ENCODE measurements at regions not wholly inside any gene's neighbourhood (a gene's known extent, or its start where the extent isn't known, plus 50 kb on each side); places are given as distances from the start of the nearest gene placed in this dataset.

- H3K27me3 ChIP-seq (ENCODE audit: insufficient read depth, low read length): no peaks in the 10 kb centered on the region
- no peak overlapping the region for H2AFZ ChIP-seq (ENCODE audit: low read length)
- no peaks in the 10 kb centered on the region for H3K36me3 ChIP-seq (ENCODE audit: insufficient read depth, low read length)
- no peak overlapping the region for H3K27ac ChIP-seq (ENCODE audit: low read depth, low read length, poor library complexity, severe bottlenecking)
- H3F3A ChIP-seq (ENCODE audit: insufficient read depth, low read length): no peaks in the 10 kb centered on the region
- TF ChIP-seq EZH2 (IDR thresholded peaks at IDR 0.05; ENCODE audit: borderline replicate concordance, low read length): no peak
- no peak for TF ChIP-seq CTCF (IDR thresholded peaks at IDR 0.05; ENCODE audit: low read length)
- H3K4me2 ChIP-seq (ENCODE audit: low read length): no peak overlapping the region
- no peaks in the 10 kb centered on the region for H3K4me1 ChIP-seq (ENCODE audit: insufficient read depth, low read length, severe bottlenecking)
- no peak overlapping the region for H3K4me3 ChIP-seq (ENCODE audit: low read depth, low read length, poor library complexity, severe bottlenecking)
- H3K9me3 ChIP-seq (ENCODE audit: low read length): no peaks in the 10 kb centered on the region
- H4K20me1 ChIP-seq (ENCODE audit: insufficient read depth, low read length): no peaks in the 10 kb centered on the region
- H3K9ac ChIP-seq (ENCODE audit: low read length): no peak overlapping the region
- no peaks in the 10 kb centered on the region for H3K9me2 ChIP-seq (ENCODE audit: low read depth, low read length)
- H3K79me2 ChIP-seq (ENCODE audit: insufficient read depth, low read length): no peaks in the 10 kb centered on the region
Measured at GRCh38 chr1:187236676-187237075, 407.9 kb downstream of the PLA2G4A start.

DNA sequence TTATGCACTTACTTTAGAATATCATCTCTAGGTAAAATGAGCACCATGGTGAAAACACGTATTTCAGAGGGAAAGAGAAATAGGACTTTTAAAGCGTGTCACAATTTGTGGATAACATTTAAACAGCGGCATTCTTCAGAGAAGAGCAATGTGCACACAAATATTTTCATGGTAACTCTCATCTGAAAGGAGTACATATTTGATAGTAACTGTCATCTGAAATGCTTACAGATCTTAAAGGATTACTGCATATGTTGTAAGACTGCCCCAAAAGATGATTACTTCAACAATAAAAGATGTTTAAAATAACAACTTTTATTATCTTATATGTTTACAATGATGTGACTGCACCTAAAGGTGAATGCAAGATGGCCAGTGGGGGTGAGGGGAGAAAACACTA lies 408.8 kb downstream of the PLA2G4A start:
- TF ChIP-seq EZH2 (IDR thresholded peaks at IDR 0.05; ENCODE audit: borderline replicate concordance, low read length): no peak
- no peak for TF ChIP-seq CTCF (IDR thresholded peaks at IDR 0.05; ENCODE audit: low read length)
- Histone ChIP-seq H2AFZ (ENCODE audit: low read length) (no peak overlapping the region), H3K4me3 (ENCODE audit: low read depth, low read length, poor library complexity, severe bottlenecking) (no peak overlapping the region)

DNA sequence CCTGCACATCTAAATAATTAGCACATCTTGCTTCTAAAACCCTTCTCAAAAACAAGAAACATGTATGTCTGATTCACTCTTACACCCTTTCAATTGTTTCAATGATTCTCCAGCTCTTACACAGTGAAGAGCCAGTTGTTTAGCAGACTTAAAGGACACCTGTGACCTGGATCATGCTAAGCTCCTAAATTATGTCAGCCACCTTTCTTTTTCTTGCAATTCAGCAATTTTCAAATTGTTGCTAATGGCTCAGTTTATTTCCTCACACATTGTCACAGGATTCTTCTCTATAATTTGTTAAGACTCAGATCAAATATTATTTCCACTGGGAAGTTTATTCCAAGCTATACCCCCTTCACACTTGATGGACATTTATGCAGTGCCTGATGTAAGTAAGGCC lies 413.2 kb downstream of the PLA2G4A start:
- no peaks in the 10 kb centered on the region for H4K20me1 ChIP-seq (ENCODE audit: insufficient read depth, low read length)
- no peak overlapping the region for H3K4me3 ChIP-seq (ENCODE audit: low read depth, low read length, poor library complexity, severe bottlenecking)
- no peak overlapping the region for H3K27ac ChIP-seq (ENCODE audit: low read depth, low read length, poor library complexity, severe bottlenecking)
- H3K4me1 ChIP-seq (ENCODE audit: insufficient read depth, low read length, severe bottlenecking): no peaks in the 10 kb centered on the region
- H3K9me3 ChIP-seq (ENCODE audit: low read length): no peaks in the 10 kb centered on the region
- no peaks in the 10 kb centered on the region for H3F3A ChIP-seq (ENCODE audit: insufficient read depth, low read length)
- no peaks in the 10 kb centered on the region for H3K9me2 ChIP-seq (ENCODE audit: low read depth, low read length)
- no peak overlapping the region for H2AFZ ChIP-seq (ENCODE audit: low read length)
- H3K4me2 ChIP-seq (ENCODE audit: low read length): no peak overlapping the region
- no peak overlapping the region for H3K9ac ChIP-seq (ENCODE audit: low read length)
- TF ChIP-seq CTCF (IDR thresholded peaks at IDR 0.05; ENCODE audit: low read length) (no peak), EZH2 (IDR thresholded peaks at IDR 0.05; ENCODE audit: borderline replicate concordance, low read length) (no peak)
- no peaks in the 10 kb centered on the region for H3K27me3 ChIP-seq (ENCODE audit: insufficient read depth, low read length)
- H3K36me3 ChIP-seq (ENCODE audit: insufficient read depth, low read length): no peaks in the 10 kb centered on the region
- H3K79me2 ChIP-seq (ENCODE audit: insufficient read depth, low read length): no peaks in the 10 kb centered on the region

More for the DNA sequence above, 408.8 kb downstream of the PLA2G4A start:
- Histone ChIP-seq H3K27me3 (ENCODE audit: insufficient read depth, low read length) (no peaks in the 10 kb centered on the region), H3F3A (ENCODE audit: insufficient read depth, low read length) (no peaks in the 10 kb centered on the region), H3K36me3 (ENCODE audit: insufficient read depth, low read length) (no peaks in the 10 kb centered on the region), H3K9me3 (ENCODE audit: low read length) (no peaks in the 10 kb centered on the region), H3K79me2 (ENCODE audit: insufficient read depth, low read length) (no peaks in the 10 kb centered on the region), H3K9ac (ENCODE audit: low read length) (no peak overlapping the region), H3K27ac (ENCODE audit: low read depth, low read length, poor library complexity, severe bottlenecking) (no peak overlapping the region), H3K4me2 (ENCODE audit: low read length) (no peak overlapping the region), H3K4me1 (ENCODE audit: insufficient read depth, low read length, severe bottlenecking) (no peaks in the 10 kb centered on the region), H3K9me2 (ENCODE audit: low read depth, low read length) (no peaks in the 10 kb centered on the region), H4K20me1 (ENCODE audit: insufficient read depth, low read length) (no peaks in the 10 kb centered on the region)
